Transverse colon (tissue), 4 donors: ENCODE measurements at regions not wholly inside any gene's neighbourhood (a gene's known extent, or its start where the extent isn't known, plus 50 kb on each side); places are given as distances from the start of the nearest gene placed in this dataset.

Source experiments
- DNase-seq: peaks from one replicate; pipeline ENCODE4 v3.0.0-alpha.2; 2019
- H3K27ac ChIP-seq, 4 donors: fragments of 200-600 bp; sonication (generic); 2 replicates each; pipeline ENCODE4 v1.5.1; 2016 to 2018; ENCODE audit warnings: inconsistent platforms in 4 of 4
- H3K27me3 ChIP-seq: fragments of 200-600 bp; sonication (generic); 2 replicates; pipeline ENCODE4 v1.5.1; 2017; ENCODE audit warnings: inconsistent platforms
- H3K36me3 ChIP-seq, 4 donors: fragments of 200-600 bp; sonication (generic); 2 replicates each; pipeline ENCODE4 v1.5.1; 2017 to 2019; ENCODE audit warnings: inconsistent platforms in 4 of 4
- H3K4me1 ChIP-seq, 4 donors: fragments of 200-600 bp; sonication (generic); 2 replicates each; pipeline ENCODE4 v1.5.1; 2017 to 2020; ENCODE audit warnings: inconsistent platforms in 4 of 4
- H3K4me3 ChIP-seq, 4 donors: fragments of 200-600 bp; sonication (generic); 1 replicate in 1 of 4; 2 replicates in 3 of 4; pipeline versions ENCODE4 v1.5.1 to v1.6.1; 2017 to 2019; ENCODE audit warnings: inconsistent platforms in 4 of 4
- H3K9me3 ChIP-seq, 2 donors: fragments of 200-600 bp; sonication (generic); 2 replicates each; pipeline ENCODE4 v1.5.1; 2017 to 2019; ENCODE audit warnings: inconsistent platforms in 2 of 2
- CTCF ChIP-seq, 5 experiments: fragments of 200-600 bp in 3 of 5; fragments of 450-650 bp in 2 of 5; sonication (generic) in 3 of 5; IDR thresholded peaks; 1 replicate in 2 of 5; 2 replicates in 3 of 5; pipeline ENCODE4 v1.5.1; 2016 to 2017; ENCODE audit warnings: antibody characterized with exemption in 5 of 5, inconsistent platforms in 3 of 5, mild to moderate bottlenecking in 2 of 5, moderate library complexity in 1 of 5
- EP300 ChIP-seq: sonication (generic); formaldehyde crosslinking; IDR thresholded peaks from one replicate; pipeline ENCODE4 v1.6.1; 2017; ENCODE audit warnings: antibody characterized with exemption, low read depth
- POLR2A ChIP-seq: fragments of 450-650 bp; IDR thresholded peaks from one replicate; pipeline ENCODE4 v1.6.1; 2016; ENCODE audit warnings: antibody characterized with exemption, mild to moderate bottlenecking, moderate library complexity
- POLR2AphosphoS5 ChIP-seq, 3 donors: sonication (generic); formaldehyde crosslinking; IDR thresholded peaks; one replicate each; pipeline ENCODE4 v1.6.1; 2016; ENCODE audit warnings: antibody characterized with exemption in 3 of 3
- WGBS, 2 donors: methylation state at CpG; one replicate each; pipeline ENCODE4 v1.1.5; 2018; ENCODE audit warnings: low coverage in 1 of 2; 5-methylcytosine and 5-hydroxymethylcytosine counted together
- in situ Hi-C, 4 donors: fragments of 200-750 bp; cut with MboI; loops; one replicate each; pipeline versions ENCODE4 v1.15.0 to v1.15.1; 2017; ENCODE audit warnings: low sequenced_read_pairs in 3 of 4, low pct_ligation_motif_present in 1 of 4, low pct_unique_long_range_greater_than_20kb in 1 of 4
- intact Hi-C: fragments of 100-400 bp; cut with DNase I; formaldehyde crosslinking; loops from one replicate; pipeline ENCODE4 v1.15.1; 2023; ENCODE audit warnings: low total_unique reads

DNA sequence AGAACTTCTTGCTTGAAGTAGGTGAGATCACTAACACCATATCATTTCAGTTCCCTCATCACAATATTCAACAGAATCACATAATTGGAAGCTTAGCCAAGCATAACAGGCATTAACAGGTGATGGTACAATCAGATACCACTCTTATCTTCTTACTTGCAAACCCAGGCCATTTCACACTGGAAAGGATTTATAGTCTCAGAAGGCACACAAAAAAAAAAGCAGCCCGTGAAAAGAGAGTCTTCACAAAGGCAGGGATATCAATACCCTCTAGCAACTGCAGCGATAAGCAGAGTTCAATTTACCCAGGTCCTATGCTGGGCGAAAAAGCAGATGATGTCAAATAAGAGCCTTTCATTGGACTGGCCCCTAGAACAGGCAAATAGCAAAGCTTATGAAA is 1082.4 kb downstream of the XPNPEP1 start:
- DNase-seq: no peak
- Histone ChIP-seq H3K9me3 (no peaks in the 10 kb centered on the region), H3K27me3 (no peaks in the 10 kb centered on the region), H3K4me1 (no peaks in the 10 kb centered on the region), H3K27ac (no peak overlapping the region), H3K4me3 (no peak overlapping the region), H3K36me3 (no peaks in the 10 kb centered on the region)
- TF ChIP-seq CTCF (IDR thresholded peaks at IDR 0.05) (no peak), POLR2A (no peak), EP300 (no peak), POLR2AphosphoS5 (IDR thresholded peaks at IDR 0.05) (no peak)
- in situ Hi-C loops (no loop called here), intact Hi-C loops (loop anchor here (5.0 kb wide), 1 partner anchor 1859 kb away; no protein-coding TSS in a partner anchor)
- WGBS, 2 donors: 47 to 72% methylated on average over 2 to 3 of the region's 3 CpGs

GRCh38 chr10:108836362-108836761 is 1086.9 kb downstream of the XPNPEP1 start:
- WGBS, 2 donors: 68 to 81% methylated on average over 5 of the region's 5 CpGs
- Histone ChIP-seq H3K9me3 (no peaks in the 10 kb centered on the region), H3K4me1 (no peaks in the 10 kb centered on the region), H3K27ac (no peak overlapping the region), H3K27me3 (no peaks in the 10 kb centered on the region), H3K36me3 (no peaks in the 10 kb centered on the region), H3K4me3 (no peak overlapping the region)
- TF ChIP-seq EP300 (no peak), POLR2AphosphoS5 (IDR thresholded peaks at IDR 0.05) (no peak), POLR2A (no peak), CTCF (IDR thresholded peaks at IDR 0.05) (no peak)
- intact Hi-C loops: no loop called here
- no peak for DNase-seq
- in situ Hi-C loops: no loop called here

DNA sequence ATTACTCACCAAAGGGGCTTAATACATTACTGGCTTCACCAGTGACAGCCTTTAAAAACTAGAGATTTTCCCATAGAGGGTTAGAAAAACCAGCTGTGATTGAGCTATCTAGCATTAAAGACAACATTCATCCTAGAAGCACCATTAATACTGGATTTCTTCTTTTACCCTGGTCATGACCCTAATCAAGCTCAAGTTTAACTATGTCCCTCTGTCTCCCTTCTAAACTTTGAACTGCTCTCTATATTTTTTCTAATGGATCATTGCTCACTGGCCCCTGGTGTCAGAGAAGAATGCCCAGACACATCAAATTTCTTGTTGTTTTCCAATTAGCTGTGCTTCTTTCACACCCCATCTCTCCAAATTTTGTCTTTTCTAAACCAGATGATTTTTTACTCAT is 1101.3 kb downstream of the XPNPEP1 start:
- no peaks in the 10 kb centered on the region for H3K4me1 ChIP-seq
- H3K9me3 ChIP-seq: no peaks in the 10 kb centered on the region
- no peak for TF ChIP-seq POLR2AphosphoS5 (IDR thresholded peaks at IDR 0.05)
- no peak for TF ChIP-seq EP300
- TF ChIP-seq CTCF (IDR thresholded peaks at IDR 0.05): no peak
- TF ChIP-seq POLR2A: no peak
- no peak overlapping the region for H3K4me3 ChIP-seq
- intact Hi-C loops (no loop called here), in situ Hi-C loops (no loop called here)
- no peaks in the 10 kb centered on the region for H3K36me3 ChIP-seq
- DNase-seq: no peak
- H3K27ac ChIP-seq: no peak overlapping the region
- H3K27me3 ChIP-seq: no peaks in the 10 kb centered on the region

DNA sequence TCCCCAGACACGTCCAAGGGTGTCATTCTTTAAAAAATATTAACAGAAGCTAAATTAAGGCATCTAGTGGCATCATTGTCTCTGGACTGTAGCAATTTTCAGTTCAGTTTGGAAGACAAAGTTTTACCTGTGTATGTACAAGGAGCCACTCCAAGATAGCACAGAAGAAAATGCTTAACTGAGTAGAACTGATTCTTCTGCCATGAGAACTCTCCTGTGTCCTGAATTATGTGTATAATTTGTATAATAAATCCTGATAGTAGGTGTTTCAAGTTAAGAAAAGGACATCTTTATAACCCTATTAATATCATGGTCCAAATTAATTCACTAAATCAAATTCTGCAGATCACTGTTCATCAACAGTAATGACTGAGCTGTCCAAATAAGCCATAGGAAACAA is 1104.0 kb downstream of the XPNPEP1 start:
- in situ Hi-C loops: no loop called here
- no peaks in the 10 kb centered on the region for H3K9me3 ChIP-seq
- H3K36me3 ChIP-seq: no peaks in the 10 kb centered on the region
- H3K4me3 ChIP-seq: no peak overlapping the region
- intact Hi-C loops: no loop called here
- no peak for DNase-seq
- no peak overlapping the region for H3K27ac ChIP-seq
- TF ChIP-seq POLR2AphosphoS5 (IDR thresholded peaks at IDR 0.05): no peak
- TF ChIP-seq POLR2A: no peak
- no peak for TF ChIP-seq CTCF (IDR thresholded peaks at IDR 0.05)
- TF ChIP-seq EP300: no peak
- 43 to 56% methylated on average over 1 of the region's 1 CpG for WGBS, 2 donors
- H3K27me3 ChIP-seq: no peaks in the 10 kb centered on the region
- H3K4me1 ChIP-seq: no peaks in the 10 kb centered on the region
